Hematopoietic multipotent progenitor cell treated with erythropoietin and hydrocortisone succinate and interleukin-3 and kit ligand, for 4 days (in vitro differentiated cells): ENCODE measurements at regions not wholly inside any gene's neighbourhood (a gene's known extent, or its start where the extent isn't known, plus 50 kb on each side); places are given as distances from the start of the nearest gene placed in this dataset.
"Not testable (repeated sequence)": the region's sequence is repeated elsewhere in the genome, so short reads cannot be mapped to it uniquely, and the experiment has no call there.

Source experiments
- DNase-seq: peaks from one replicate; pipeline ENCODE4 v3.0.0-alpha.2; 2015

DNA sequence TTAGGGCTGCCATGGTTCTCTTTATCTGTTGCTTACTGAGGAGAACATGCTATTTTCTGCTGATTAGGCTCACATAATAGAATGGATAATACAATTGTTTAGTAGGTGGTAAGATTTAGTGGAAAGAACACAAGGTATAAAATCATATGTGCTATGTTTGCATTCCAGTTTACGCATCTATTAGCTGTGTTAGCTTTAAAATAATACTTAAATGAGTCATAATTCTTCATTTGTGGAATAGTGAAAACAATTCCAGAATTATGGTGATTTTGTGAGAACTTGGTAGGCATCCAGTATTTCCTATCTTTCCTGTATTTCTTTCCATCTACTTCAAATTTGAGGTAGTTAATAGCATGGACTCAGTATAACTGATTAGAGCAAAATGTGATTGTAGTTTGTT lies 1585.5 kb upstream of the LRRTM3 start:
- DNase-seq, result no peak

DNA sequence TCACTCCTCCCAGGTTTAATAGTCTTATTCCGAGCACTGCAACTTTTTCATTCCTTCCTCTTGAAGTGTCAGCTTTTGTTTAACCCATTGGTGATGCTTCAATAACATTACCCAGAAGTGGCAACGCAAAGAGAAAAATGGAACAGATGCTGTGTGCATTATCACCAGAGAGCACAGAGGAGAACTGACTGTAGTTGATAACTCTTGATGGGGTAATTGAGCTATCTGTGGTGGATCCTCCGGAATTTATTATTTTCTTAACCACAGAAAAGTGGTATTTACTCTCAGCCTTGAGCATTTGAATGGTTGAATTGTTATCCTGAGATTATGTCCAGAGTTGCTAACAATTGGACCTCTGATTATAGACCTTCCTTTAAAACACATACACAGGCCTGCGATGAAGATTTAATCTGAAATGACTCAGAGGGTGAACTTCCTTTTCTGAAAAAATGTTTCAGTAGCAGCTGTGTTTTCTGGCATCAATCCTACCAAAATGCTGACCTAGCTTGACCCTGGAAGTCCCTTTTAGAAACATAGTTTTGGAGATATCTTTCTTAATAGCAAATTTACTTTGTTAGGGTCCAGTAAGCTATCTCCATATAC lies 1584.4 kb upstream of the LRRTM3 start:
- DNase-seq, result peak; percentile 61

DNA sequence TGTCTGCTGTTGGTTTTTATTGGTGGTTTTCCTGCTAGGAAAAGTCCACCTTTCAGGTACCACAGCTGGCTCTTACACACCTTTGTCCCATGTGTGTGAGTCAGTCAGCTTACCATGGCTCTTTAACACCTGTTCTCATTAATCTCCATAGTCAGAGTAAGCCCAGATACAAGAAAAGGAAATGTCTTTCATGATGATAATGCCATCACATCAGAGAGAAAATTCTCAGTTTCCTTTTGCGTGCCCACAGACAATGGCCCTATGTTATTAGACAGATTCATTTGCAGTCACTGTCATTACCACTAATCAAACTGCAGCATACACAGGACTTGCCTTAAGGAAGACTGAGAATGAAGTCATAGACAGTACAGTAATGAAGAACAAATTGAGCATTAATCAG lies 1583.6 kb upstream of the LRRTM3 start:
- no peak for DNase-seq

DNA sequence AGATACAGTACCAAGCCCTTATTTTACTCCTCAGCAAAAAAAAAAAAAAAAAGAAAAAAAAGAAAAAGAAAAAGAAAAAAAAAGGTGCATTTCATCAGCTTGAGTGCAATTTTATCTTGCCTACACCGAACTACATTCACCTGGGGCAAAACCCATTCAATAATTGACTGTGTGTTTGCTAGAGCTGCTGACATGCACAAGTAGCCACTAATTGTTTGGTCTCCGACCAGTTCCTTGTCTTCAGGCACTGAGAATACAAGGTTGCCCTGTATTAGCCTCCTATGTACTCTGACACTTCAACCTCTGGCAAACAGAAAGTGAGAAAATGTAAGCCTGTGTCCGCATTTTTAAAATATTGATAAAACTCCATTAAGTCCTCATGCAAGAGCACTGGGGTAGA lies 1579.4 kb upstream of the LRRTM3 start:
- DNase-seq, result no peak

DNA sequence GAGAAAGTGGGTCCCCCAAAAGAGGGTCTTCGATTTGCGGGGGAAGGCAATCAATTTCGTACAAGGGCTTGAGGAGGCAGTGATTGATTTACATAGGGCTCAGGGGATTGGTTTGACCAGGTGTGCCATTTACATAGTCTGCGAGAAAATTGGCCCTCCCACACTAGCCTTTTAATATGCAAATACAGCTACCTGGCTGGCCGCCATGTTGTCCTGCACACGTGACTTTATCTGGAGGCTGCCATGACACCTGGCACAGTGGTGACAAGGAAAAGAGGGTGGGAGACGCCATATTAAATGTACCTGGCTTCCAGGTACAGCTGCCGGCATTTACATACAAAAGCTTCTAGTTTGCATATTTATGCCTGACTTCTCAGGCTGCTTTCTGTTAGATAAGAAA lies 1577.2 kb upstream of the LRRTM3 start:
- no peak for DNase-seq

DNA sequence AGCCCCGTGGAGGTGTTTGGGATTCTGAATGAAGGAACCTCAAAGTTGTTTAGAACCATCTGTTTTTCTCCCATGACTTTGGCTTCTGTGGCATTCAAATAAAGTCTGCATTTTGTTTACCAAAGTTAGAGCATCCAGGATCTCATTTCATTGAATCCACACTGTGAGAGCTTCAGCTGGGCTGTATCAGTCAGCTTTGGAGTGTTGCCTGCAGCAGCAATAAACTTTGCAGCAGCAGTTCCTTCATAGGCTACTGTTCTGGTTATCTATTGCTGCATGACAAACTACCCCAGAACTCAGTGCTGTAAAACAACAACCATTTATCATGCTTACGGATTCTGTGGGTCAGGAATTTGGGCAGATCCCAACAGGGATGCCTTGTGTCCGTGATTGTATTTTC lies 1575.2 kb upstream of the LRRTM3 start:
- no peak for DNase-seq

DNA sequence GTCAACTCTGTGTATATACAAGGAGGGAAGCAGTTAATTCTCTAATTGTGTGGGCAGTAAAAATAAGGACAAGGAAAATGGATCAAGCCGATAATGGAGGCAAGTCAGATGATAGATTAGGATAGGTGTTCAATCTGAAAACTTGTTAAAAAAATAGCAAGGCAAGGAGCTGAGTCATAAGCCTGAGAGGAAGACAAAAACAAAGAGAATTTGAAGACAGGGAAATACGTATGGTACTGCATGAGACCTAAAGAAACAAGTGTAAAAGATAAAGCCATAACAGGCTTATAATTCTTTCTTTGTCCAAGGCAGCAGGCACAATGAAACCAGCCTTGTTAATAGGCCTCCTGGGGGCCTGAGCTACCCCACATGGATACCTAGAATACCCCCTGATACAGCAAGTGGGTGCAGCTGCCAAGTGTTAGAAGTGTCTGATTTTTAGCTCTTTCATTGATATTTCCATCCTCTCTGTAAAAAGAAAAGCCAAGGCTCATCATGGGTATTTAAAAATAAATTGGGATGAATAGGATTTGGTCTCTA lies 1570.6 kb upstream of the LRRTM3 start:
- no peak for DNase-seq

DNA sequence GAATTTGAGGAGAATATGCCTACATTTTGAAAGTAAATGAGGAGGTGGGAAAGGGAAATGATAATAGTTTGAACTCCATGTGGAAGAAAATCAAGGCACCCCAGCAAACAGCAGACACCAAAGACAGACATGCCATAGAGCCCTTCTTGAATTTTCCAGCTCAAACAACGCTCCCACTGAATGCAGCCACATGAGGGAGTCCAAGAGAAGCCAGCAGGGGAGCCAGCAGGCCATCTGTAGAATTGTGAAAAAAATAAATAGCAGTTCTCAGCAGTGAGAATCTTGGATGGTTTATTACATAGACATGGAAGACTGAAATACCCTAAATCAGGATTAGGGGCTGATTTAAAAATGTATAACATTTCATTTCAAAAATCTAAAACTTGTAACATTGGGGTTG lies 1567.3 kb upstream of the LRRTM3 start:
- peak; percentile 22 for DNase-seq

DNA sequence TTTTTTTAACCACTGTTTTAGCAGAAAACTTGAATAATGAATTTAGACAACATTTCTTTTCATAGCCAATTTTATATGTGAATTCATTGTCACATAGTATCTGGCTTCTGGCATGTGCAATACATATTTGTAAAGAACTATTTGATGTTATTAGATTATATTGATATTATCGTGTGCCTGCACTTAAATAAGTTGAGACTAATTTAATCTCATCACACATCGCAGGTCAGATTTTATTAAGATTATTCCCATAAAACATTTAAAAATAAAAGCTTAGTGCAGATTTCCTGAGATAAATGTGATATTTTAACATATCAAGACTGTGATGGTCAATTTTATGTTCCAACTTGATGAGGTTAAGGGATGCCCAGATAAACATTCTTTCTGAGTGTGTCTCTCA lies 1565.3 kb upstream of the LRRTM3 start:
- DNase-seq, result no peak

DNA sequence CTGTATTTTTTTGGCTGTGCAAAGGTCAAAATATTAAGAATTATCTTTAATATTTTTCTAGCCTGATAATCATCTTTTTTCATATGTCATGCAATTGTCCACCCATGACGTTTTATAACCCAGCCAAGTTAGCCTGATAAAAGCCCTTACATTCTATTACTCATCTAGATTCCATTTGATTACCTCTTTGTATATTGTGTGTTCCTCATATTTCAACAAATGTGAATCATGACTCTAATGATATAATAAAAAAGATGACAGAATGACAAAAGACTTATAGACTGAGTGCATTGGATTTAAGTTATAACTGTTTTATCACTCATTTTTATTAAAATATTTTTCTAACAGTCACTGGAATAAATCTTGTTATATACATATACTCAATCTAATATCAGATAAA lies 1560.0 kb upstream of the LRRTM3 start:
- no peak for DNase-seq

DNA sequence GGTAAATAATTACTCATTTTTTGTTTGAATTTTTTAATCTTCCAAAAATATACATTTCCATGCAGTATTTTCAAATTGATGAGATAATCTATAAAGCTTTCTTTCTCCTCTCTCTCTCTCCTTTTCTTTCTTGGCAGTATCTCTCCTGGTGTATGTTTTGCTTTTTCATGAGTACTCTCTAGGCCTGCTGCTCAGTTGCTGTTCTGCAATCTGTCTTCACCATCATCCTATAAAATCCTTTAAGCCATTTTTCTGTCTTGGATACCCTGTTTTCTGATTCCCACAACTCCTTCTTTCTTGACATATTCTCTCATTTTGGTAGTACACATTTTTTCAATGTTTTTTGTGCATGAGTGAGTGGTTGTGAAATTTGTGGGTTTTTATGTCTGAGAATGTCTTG lies 1558.1 kb upstream of the LRRTM3 start:
- DNase-seq, result no peak

DNA sequence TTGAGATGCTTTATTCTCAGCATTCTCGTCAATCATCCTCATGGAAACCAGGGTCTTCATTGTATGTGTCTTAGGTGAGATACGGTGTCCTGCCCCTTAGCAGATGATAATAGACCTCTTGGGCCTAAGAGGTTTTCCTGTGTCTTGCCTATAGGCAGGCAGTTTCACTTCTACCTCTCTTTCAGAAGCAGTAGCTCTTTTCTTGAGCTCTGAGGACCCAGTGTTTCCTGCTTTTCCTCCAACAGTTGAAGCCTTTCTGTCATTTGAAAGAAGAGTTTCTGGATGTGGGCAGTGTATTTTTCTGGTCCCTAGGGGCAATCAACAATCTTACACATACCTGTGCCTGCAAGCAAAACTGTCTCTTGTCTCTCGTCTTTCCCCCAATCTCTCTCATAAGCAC lies 1550.3 kb upstream of the LRRTM3 start:
- DNase-seq, result no peak

DNA sequence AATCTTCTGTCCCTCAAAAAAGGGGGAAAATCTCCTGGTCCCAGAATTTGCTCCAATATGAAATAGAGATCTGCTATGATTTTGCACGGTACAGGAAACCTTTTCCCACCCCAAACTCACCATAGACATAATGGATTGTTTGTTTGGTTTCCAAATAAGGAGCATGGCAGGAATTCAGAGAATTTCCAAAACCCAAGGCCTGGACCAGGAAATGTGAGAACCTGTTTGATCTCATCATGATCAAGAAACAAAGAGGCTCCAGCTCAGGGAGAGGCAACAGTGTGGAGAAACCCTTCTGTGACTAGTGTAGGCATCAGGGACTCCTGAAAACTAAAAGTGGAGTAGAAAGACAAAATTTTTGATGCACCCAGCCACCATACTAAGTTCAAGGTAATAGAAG lies 1548.1 kb upstream of the LRRTM3 start:
- DNase-seq, result no peak

DNA sequence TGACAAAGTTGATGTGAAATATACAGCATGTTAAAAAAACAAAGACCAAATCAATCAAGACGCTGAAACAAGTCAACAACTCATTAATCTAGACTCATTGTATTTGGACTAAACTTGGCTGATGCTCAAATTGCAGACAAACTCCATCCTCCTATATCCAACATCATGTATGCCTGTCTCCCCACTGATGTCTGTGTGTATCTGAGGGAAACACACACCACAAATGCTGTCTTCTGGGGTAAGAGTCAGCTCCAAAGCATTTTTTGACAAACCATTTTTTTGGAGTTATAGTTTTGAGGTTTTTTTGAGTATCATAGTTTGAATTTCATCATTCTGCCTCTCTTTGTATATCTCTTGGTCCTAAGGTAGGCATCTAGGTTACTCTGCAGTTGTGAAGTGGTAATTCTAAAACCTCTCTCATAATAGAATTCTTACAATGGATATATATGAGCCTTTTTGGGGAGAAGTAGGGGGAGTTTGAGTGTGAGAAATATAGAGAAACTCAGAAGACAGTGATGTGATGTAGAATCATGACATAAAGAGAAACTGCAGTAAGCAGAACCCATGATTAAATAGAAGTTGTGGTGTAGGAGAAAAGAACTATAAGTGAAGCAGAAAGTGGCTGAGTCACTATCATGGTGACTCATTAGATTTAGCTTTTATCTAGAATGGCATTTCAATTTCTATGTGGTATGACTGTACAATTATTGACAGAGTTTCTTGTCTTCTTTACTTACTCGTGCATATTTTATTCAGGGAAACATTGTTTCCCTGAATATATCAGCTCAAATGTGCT lies 1531.1 kb upstream of the LRRTM3 start:
- DNase-seq, result peak; percentile 8

DNA sequence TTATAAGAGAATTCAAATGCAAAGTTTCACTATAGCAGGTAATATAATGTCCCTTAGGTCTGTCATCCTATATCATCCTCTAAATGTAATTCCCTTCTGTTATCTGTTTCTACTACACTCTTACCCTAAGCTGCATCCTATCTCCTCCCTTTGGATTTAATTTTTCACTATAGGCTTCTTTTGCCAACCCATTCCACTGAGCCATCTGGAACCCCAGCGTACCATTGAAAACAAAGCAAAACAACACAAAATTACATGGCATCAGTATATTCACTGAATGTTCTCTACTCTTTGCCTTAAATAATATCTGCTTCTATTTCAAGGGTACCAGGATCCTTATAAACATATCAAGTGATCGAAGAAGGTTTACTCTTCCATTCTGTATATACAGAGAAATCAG lies 1530.2 kb upstream of the LRRTM3 start:
- no peak for DNase-seq

DNA sequence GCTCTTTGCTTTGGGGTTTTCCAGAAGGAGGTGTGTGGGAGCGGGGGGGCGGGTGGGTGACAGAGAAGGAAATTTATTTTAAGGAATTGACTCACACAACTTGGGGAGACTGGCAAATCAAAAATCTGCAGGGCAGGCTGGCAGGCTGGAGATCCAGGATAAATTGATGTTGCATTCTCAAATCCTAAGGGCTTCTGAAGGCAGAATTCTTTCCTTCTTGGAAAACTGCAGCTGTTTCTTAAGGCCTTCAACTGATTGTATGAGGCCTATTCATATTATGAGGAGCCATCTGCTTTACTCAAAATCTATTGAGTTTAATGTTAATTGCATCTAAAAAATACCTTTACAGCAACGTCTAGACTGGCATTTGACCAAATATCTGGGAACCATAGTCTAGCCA lies 1528.8 kb upstream of the LRRTM3 start:
- DNase-seq, result no peak

DNA sequence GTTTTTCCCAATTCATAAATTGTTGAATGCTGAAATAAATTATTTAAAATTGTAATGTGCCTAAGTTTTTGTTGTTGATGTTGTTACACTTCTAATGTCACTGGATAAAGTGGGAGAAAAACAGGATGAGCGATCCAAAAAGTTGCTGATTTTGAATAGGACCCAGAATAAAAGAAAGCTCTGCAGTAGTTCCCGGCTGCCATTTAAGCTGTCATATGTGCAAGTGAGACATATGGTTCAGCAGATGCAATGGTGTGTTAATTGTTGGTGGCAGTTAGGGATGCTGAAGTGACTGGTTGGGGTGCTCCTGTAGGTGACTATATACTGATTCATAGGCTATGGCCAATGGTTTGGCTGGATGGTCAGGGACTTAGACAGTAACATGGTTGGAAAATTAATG lies 1517.4 kb upstream of the LRRTM3 start:
- DNase-seq, result no peak

DNA sequence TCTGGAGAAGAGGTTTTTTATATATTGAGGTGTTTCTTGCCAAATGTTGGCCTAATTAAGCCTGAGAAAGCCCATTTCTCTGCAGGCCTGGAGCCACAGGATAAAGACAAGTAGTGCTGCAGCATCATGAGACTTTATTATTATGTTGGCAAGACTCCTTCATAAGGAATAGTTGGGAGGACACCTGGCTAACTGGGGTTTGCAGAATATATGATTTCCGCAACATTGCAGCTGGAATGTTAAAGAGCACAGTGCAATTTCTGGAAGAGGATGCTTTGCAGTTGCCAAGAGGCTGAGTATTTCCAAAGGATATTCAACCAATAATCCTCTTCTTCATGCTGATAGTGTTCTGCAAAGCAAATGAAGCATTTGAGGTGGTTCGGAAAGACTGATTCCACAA lies 1512.8 kb upstream of the LRRTM3 start:
- DNase-seq, result no peak

DNA sequence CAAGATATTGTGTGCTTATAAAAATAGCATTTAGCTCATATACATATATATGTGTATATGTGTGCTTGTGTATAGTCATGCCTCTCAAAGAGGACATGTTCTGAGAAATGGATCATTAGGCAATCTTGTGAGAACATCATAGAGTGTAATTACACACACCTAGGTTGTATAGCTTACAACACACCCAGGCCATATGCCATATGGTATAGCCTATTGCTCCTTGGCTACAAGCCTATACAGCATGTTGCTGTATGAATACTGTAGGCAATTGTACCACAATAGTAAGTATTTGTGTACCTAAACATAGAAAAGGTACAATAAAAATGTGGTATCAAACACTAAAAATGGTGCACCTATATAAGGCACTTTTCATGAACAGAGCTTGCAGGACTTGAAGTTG lies 1510.5 kb upstream of the LRRTM3 start:
- no peak for DNase-seq

DNA sequence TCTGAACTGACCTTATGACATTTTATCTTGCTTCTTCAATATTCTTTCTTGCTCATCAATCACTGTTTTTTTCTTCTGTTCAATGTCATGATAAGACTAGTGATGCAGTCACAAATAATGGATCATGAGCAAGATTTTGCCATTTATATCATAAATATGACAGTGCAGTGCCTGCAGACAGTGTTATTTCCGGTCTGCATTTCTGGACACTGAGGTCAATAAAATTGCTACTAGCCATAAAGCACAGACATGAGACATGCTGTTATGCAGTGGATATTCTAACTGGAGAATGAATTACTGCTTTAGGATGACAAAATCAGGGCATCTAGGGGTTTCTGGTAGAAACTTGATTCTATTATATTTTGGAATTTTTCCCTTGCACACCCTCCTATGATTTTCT lies 1509.7 kb upstream of the LRRTM3 start:
- no peak for DNase-seq

DNA sequence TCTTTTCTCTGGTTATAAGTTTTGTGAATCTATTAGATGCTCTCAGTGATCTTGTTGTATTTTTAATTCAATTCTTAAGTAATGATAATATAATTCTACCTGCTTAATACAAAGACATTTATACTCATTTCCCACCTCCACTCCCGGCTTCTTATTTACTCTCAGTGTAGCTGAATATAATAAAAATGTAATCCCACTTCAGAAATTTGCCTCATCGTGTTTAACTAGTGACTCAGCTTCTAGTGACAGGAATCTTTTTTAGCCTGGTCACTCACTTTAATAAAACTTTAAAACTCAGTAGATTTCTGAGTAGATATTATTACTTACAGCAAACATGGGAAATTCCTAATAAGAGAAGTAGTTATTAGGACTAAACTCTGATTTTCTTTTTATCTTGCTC lies 1506.2 kb upstream of the LRRTM3 start:
- no peak for DNase-seq

DNA sequence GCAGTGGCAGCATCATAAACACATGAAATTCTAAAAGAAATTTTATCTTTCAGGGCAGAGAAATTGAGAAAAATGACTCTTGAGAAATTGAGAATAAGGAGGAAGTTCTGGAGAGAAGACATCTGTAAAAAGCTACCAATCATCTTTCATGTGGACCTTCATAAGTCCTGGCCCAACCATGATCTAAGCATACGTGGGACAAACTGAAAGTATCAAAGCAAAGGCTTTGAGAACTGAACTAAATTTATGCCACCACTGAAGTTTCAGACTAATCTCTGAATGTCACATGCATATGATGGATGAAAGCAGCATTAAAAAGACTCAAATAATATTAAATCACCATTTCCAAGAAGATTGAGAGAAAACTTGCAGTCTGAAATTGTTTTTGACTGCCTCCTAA lies 1502.8 kb upstream of the LRRTM3 start:
- DNase-seq, result no peak

DNA sequence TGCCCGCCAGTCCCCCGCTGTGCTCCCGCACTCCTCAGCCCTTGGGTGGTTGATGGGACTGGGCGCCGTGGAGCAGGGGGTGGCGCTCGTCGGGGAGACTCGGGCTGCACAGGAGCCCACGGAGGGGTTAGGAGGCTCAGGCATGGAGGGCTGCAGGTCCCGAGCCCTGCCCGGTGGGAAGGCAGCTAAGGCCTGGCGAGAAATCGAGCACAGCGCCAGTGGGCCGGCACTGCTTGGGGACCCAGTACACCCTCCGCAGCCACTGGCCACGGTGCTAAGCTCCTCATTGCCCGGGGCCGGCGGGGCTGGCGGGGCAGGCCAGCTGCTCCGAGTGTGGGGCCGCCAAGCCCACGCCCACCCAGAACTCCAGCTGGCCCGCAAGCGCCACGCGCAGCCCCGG lies 1496.5 kb upstream of the LRRTM3 start:
- DNase-seq, result not testable (repeated sequence)

DNA sequence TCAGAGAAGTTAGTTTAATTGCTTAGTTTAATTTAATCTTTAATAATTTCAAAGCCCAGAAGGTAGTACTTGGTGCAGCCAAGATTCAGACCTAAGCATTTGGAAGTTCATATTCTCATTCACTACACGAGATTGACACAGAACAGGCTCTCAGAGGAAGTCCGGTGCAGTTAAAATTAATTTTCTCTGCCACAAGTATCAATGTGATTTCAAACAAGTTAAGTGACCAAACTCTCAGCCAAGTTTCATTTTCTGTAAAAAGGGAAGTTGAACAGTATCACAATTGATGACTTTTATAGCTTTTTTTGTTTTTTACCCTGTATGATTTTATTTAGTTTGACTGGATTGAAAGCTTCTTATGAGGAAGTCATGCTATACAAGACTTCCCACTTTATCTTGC lies 1494.9 kb upstream of the LRRTM3 start:
- DNase-seq, result no peak

DNA sequence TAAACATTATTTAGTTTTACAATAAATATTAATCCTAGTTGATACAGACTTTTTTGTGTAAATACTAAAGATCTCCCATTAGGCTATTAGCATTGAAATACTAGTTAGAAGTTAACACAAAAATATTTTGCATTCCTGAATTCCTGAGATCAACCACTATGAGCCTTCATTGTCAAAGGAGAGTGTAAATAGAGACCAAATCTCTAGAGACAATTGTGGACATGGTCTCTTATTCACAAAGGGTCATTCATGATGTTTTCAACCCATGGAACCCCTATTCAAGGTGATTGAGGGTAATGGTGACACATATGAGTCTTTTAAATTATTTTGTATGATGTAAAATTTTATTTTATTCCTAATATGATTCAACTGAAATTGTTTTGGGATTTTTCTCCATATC lies 1454.8 kb upstream of the LRRTM3 start:
- no peak for DNase-seq
